GM18867 (cell line): ENCODE measurements at regions not wholly inside any gene's neighbourhood (a gene's known extent, or its start where the extent isn't known, plus 50 kb on each side); places are given as distances from the start of the nearest gene placed in this dataset.

ENCODE experiments used
- ATAC-seq: cut with Tn5 transposase; IDR thresholded peaks from one replicate; pipeline ENCODE4 v1.9.1; 2021; ENCODE audit warnings: mild to moderate bottlenecking, moderate library complexity; ENCODE audit not compliant: unreplicated experiment

- ATAC-seq, result no peak
Measured at GRCh38 chr1:71191520-71191919, 110.7 kb upstream of the ZRANB2 start.

- no peak for ATAC-seq
Measured at GRCh38 chr1:71190843-71191242, 110.0 kb upstream of the ZRANB2 start.

GRCh38 chr1:71184410-71184809, 103.6 kb upstream of the ZRANB2 start:
- no peak for ATAC-seq

GRCh38 chr1:71179997-71180396, 99.2 kb upstream of the ZRANB2 start:
- ATAC-seq, result no peak

GRCh38 chr1:71170925-71171324, 90.1 kb upstream of the ZRANB2 start:
- ATAC-seq, result no peak

GRCh38 chr1:71167505-71167904, 86.7 kb upstream of the ZRANB2 start:
- no peak for ATAC-seq

GRCh38 chr1:71166178-71167173, 85.6 kb upstream of the ZRANB2 start:
- no peak for ATAC-seq

- ATAC-seq, result no peak
Measured at GRCh38 chr1:71157715-71158114, 76.9 kb upstream of the ZRANB2 start.

- no peak for ATAC-seq
Measured at GRCh38 chr1:71157151-71157550, 76.3 kb upstream of the ZRANB2 start.

GRCh38 chr1:71156590-71156989, 75.8 kb upstream of the ZRANB2 start:
- ATAC-seq, result no peak

- ATAC-seq, result no peak
Measured at GRCh38 chr1:71154429-71154828, 73.6 kb upstream of the ZRANB2 start.

- ATAC-seq, result no peak
Measured at GRCh38 chr1:71153826-71154225, 73.0 kb upstream of the ZRANB2 start.

GRCh38 chr1:71147637-71148360, 67.0 kb upstream of the ZRANB2 start:
- ATAC-seq, result no peak

GRCh38 chr1:71135571-71135970, 54.7 kb upstream of the ZRANB2 start:
- no peak for ATAC-seq
